Natural killer cell treated with Interleukin-12 subunit alpha and Interleukin-12 subunit beta and Interleukin-15 and Interleukin-18, amount 100 ng/mL, for 72 hours (primary cell): ENCODE measurements at regions not wholly inside any gene's neighbourhood (a gene's known extent, or its start where the extent isn't known, plus 50 kb on each side); places are given as distances from the start of the nearest gene placed in this dataset.

ENCODE experiments used
- ATAC-seq, 2 donors: fragments of 150-1000 bp; cut with Tn5 transposase in 1 of 2; sonication (Bioruptor Pico), chemical (Tn5 transposase) in 1 of 2; 2 replicates each; pipeline ENCODE4 v1.10.0; 2021
- DNase-seq: peaks from one replicate; pipeline ENCODE4 v3.0.0; 2022; ENCODE audit warnings: low spot score
- H3K27ac Mint-ChIP-seq, 2 donors: 1 replicate in 1 of 2; 2 replicates in 1 of 2; pipeline ENCODE4 v1.8.0; 2022; ENCODE audit warnings: mixed read lengths in 2 of 2, mild to moderate bottlenecking in 1 of 2, moderate library complexity in 1 of 2
- H3K27me3 Mint-ChIP-seq, 2 donors: 1 replicate in 1 of 2; 2 replicates in 1 of 2; pipeline ENCODE4 v1.8.0; 2022; ENCODE audit warnings: mixed read lengths in 2 of 2
- H3K36me3 Mint-ChIP-seq: one replicate; pipeline ENCODE4 v1.8.0; 2022; ENCODE audit warnings: mixed read lengths
- H3K4me1 Mint-ChIP-seq, 2 donors: 1 replicate in 1 of 2; 2 replicates in 1 of 2; pipeline ENCODE4 v1.8.0; 2022; ENCODE audit warnings: low read depth in 2 of 2, mixed read lengths in 2 of 2, mild to moderate bottlenecking in 1 of 2
- H3K4me3 Mint-ChIP-seq: one replicate; pipeline ENCODE4 v1.8.0; 2022; ENCODE audit warnings: mixed read lengths
- H3K9me3 Mint-ChIP-seq: 2 replicates; pipeline ENCODE4 v1.8.0; 2022; ENCODE audit warnings: mixed read lengths

- ATAC-seq: no peak
- Mint-ChIP-seq H3K4me3 (no peak overlapping the region), H3K36me3 (no peaks in the 10 kb centered on the region), H3K9me3 (peaks cover 3% of the 10 kb centered on the region), H3K27me3 (no peaks in the 10 kb centered on the region), H3K27ac (no peak overlapping the region), H3K4me1 (no peaks in the 10 kb centered on the region)
- no peak for DNase-seq
These were observed 64.8 kb upstream of the E2F7 start for GRCh38 chr12:77130193-77130592.

- ATAC-seq: no peak
These were observed 59.4 kb upstream of the E2F7 start for GRCh38 chr12:77124767-77125166.

GRCh38 chr12:77122661-77123060, 57.3 kb upstream of the E2F7 start:
- H3K27me3 Mint-ChIP-seq: peaks cover 4 to 7% of the 10 kb centered on the region in 2 donors
- ATAC-seq: no peak
- H3K4me1 Mint-ChIP-seq: no peaks in the 10 kb centered on the region

More at GRCh38 chr12:77124767-77125166, 59.4 kb upstream of the E2F7 start:
- Mint-ChIP-seq H3K9me3 (peaks cover 4% of the 10 kb centered on the region), H3K27me3 (peaks cover 4 to 7% of the 10 kb centered on the region in 2 donors), H3K4me1 (no peaks in the 10 kb centered on the region), H3K36me3 (no peaks in the 10 kb centered on the region), H3K27ac (no peak overlapping the region), H3K4me3 (no peak overlapping the region)
- no peak for DNase-seq

GRCh38 chr12:77122236-77122635, 56.9 kb upstream of the E2F7 start:
- no peak overlapping the region for H3K27ac Mint-ChIP-seq
- no peaks in the 10 kb centered on the region for H3K4me1 Mint-ChIP-seq
- peaks cover 4% of the 10 kb centered on the region for H3K9me3 Mint-ChIP-seq
- DNase-seq (no peak), ATAC-seq (no peak)
- H3K27me3 Mint-ChIP-seq: peaks cover 4 to 7% of the 10 kb centered on the region in 2 donors
- H3K4me3 Mint-ChIP-seq: no peak overlapping the region
- H3K36me3 Mint-ChIP-seq: no peaks in the 10 kb centered on the region

More at GRCh38 chr12:77122661-77123060, 57.3 kb upstream of the E2F7 start:
- Mint-ChIP-seq H3K9me3 (peaks cover 4% of the 10 kb centered on the region), H3K36me3 (no peaks in the 10 kb centered on the region), H3K4me3 (no peak overlapping the region), H3K27ac (no peak overlapping the region)
- DNase-seq: no peak

GRCh38 chr12:77120156-77121085, 55.1 kb upstream of the E2F7 start:
- DNase-seq (no peak), ATAC-seq (no peak)
- Mint-ChIP-seq H3K9me3 (peaks cover 4% of the 10 kb centered on the region), H3K27ac (no peak overlapping the region), H3K36me3 (no peaks in the 10 kb centered on the region), H3K4me3 (no peak overlapping the region), H3K4me1 (no peaks in the 10 kb centered on the region), H3K27me3 (peaks cover 4 to 7% of the 10 kb centered on the region in 2 donors)

GRCh38 chr12:77118696-77119095, 53.3 kb upstream of the E2F7 start:
- H3K27ac Mint-ChIP-seq: no peak overlapping the region
- ATAC-seq: no peak
- H3K4me3 Mint-ChIP-seq: no peak overlapping the region
- no peaks in the 10 kb centered on the region for H3K4me1 Mint-ChIP-seq
- no peak for DNase-seq
- H3K36me3 Mint-ChIP-seq: no peaks in the 10 kb centered on the region
- H3K9me3 Mint-ChIP-seq: peaks cover 4% of the 10 kb centered on the region
- H3K27me3 Mint-ChIP-seq: peaks cover 4 to 7% of the 10 kb centered on the region in 2 donors

GRCh38 chr12:77116277-77116676, 50.9 kb upstream of the E2F7 start:
- Mint-ChIP-seq H3K4me3 (no peak overlapping the region), H3K27me3 (no peaks in the 10 kb centered on the region), H3K4me1 (no peaks in the 10 kb centered on the region), H3K27ac (no peak overlapping the region), H3K9me3 (peaks cover 4% of the 10 kb centered on the region), H3K36me3 (peaks cover 3% of the 10 kb centered on the region)
- ATAC-seq (no peak), DNase-seq (no peak)

GRCh38 chr12:77115471-77115870, 50.1 kb upstream of the E2F7 start:
- no peak for ATAC-seq
- Mint-ChIP-seq H3K4me1 (no peaks in the 10 kb centered on the region), H3K9me3 (peaks cover 5% of the 10 kb centered on the region), H3K27ac (no peak overlapping the region), H3K36me3 (peaks cover 7% of the 10 kb centered on the region), H3K27me3 (no peaks in the 10 kb centered on the region), H3K4me3 (no peak overlapping the region)
- DNase-seq: no peak
